H1 (cell line): ENCODE measurements at regions not wholly inside any gene's neighbourhood (a gene's known extent, or its start where the extent isn't known, plus 50 kb on each side); places are given as distances from the start of the nearest gene placed in this dataset.

Source experiments
- CREB1 ChIP-seq: IDR thresholded peaks from 2 replicates; pipeline ENCODE4 v1.6.1; 2012; ENCODE audit warnings: inconsistent platforms
- CTCF ChIP-seq, 3 experiments: IDR thresholded peaks; 1 replicate in 2 of 3; 2 replicates in 1 of 3; pipeline versions ENCODE4 v1.5.1 to v1.6.1; 2011; ENCODE audit warnings: low read length in 3 of 3, mild to moderate bottlenecking in 3 of 3, inconsistent platforms in 2 of 3, low read depth in 1 of 3, moderate library complexity in 1 of 3; ENCODE audit not compliant: insufficient read depth in 1 of 3; ENCODE audit errors: control extremely low read depth in 1 of 3
- EP300 ChIP-seq, 2 experiments: IDR thresholded peaks; 1 replicate in 1 of 2; 2 replicates in 1 of 2; pipeline ENCODE4 v1.6.1; 2011 to 2012; ENCODE audit warnings: low read depth in 2 of 2, low read length in 2 of 2, mild to moderate bottlenecking in 2 of 2, borderline replicate concordance in 1 of 2, inconsistent platforms in 1 of 2, moderate library complexity in 1 of 2
- EZH2 ChIP-seq: fragments of 200-600 bp; sonication (generic); IDR thresholded peaks from 2 replicates; pipeline ENCODE4 v1.7.1; 2012; ENCODE audit warnings: low read depth, mild to moderate bottlenecking, moderate library complexity, low read length, inconsistent platforms; ENCODE audit not compliant: severe bottlenecking
- KDM5A ChIP-seq: fragments of 200-600 bp; IDR thresholded peaks from 2 replicates; pipeline ENCODE4 v1.7.1; 2012; ENCODE audit warnings: mild to moderate bottlenecking, low read length, inconsistent platforms, mixed read lengths
- NRF1 ChIP-seq: IDR thresholded peaks from 2 replicates; pipeline ENCODE4 v1.6.1; 2011; ENCODE audit warnings: mild to moderate bottlenecking, low read depth, low read length, improper control_type of control experiment
- POLR2AphosphoS5 ChIP-seq: IDR thresholded peaks from 2 replicates; pipeline ENCODE4 v1.6.1; 2011; ENCODE audit warnings: low read depth, low read length
- RAD21 ChIP-seq, 2 experiments: IDR thresholded peaks in 1 of 2; conservative IDR thresholded peaks in 1 of 2; 2 replicates each; pipeline ENCODE4 v1.6.1; 2011; ENCODE audit warnings: low read depth in 2 of 2, low read length in 2 of 2, improper control_type of control experiment in 1 of 2, inconsistent platforms in 1 of 2, mild to moderate bottlenecking in 1 of 2, moderate library complexity in 1 of 2
- TBP ChIP-seq: IDR thresholded peaks from 2 replicates; pipeline ENCODE4 v1.6.1; 2011; ENCODE audit warnings: low read depth, low read length, improper control_type of control experiment

GRCh38 chr6:4588163-4588562 is 188.0 kb upstream of the CDYL start:
- no peak for TF ChIP-seq EP300 (IDR thresholded peaks at IDR 0.05; ENCODE audit: borderline replicate concordance in 1 of 2, low read depth in 2 of 2, low read length in 2 of 2)
- no peak for TF ChIP-seq CTCF (IDR thresholded peaks at IDR 0.05; ENCODE audit: control extremely low read depth in 1 of 3, insufficient read depth in 1 of 3, low read depth in 1 of 3, low read length in 3 of 3)
- TF ChIP-seq CREB1, result no peak
- TF ChIP-seq EZH2, result no peak
- TF ChIP-seq RAD21 (IDR thresholded peaks at IDR 0.05 in 1 of 2, conservative IDR thresholded peaks at IDR 0.05 in 1 of 2; ENCODE audit: low read depth in 2 of 2, low read length in 2 of 2), result no peak
- TF ChIP-seq KDM5A, result no peak
- TF ChIP-seq POLR2AphosphoS5, result no peak
- no peak for TF ChIP-seq NRF1
- TF ChIP-seq TBP, result no peak
